CD4-positive, alpha-beta T cell treated with Interleukin-6 at 100 ng/mL for 8 hours (primary cell): ENCODE measurements at regions not wholly inside any gene's neighbourhood (a gene's known extent, or its start where the extent isn't known, plus 50 kb on each side); places are given as distances from the start of the nearest gene placed in this dataset.

Experiments used
- DNase-seq: peaks from one replicate; pipeline ENCODE4 v3.0.0-alpha.2; 2020; ENCODE audit warnings: mixed read lengths, low spot score

DNA sequence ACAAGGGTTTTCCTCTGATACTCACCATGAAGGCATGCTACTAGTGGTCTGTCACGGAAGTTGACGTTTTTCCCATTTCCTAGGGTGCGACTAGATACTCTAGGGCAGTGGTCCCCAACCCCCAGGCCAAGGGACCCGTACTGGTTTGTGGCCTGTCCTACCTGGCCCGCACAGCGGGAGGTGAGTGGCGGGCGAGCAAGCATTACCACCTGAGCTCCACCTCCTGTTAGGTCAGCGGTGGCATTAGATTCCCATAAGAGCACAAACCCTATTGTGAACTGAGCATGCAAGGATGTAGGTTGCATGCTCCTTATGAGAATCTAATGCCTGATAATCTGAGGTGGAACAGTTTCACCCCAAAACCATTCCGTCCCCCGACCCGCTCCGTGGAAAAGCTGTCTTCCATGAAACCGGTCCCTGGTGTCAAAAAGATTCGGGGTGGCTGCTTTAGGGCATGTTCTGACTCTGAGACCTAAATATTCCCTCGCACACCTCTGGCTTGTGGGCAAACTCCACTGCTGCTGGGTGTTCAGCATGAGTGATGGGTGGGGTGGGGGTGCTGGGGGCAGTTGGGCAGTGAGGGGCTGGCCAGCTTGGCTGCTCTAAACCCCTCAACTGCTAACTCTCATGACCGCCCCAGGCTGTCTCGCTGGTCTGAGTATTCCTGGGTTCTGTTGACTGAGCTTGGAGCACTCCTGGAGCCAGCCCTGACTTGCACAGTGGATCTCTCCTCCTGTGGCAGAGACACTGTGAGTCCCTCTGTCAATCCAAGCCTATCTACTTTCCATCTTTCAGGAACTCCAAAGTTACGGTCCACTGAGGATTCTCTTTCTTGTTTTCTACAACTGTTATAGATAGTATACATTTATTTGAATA is 78.3 kb upstream of the NEK6 start:
- no peak for DNase-seq

DNA sequence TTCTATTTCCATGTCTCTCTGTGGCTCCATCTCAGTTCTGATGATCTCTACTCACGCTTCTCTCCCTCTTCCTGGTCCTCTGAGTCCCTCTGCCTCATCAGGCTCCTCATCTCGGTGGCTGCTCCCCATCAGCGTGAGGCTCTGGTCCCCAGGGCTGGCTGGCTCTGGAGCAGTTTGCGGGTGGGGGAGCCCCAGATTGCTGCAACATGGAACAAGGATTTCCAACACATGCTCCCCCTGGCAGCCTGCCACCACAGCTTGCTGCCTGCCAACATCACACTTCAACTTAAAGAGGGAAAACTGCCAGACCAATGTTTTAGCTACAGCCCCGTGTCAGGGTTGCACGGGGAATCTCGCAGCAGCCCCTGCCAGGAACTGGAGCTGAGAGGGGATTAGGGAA is 77.2 kb upstream of the NEK6 start:
- DNase-seq: no peak

DNA sequence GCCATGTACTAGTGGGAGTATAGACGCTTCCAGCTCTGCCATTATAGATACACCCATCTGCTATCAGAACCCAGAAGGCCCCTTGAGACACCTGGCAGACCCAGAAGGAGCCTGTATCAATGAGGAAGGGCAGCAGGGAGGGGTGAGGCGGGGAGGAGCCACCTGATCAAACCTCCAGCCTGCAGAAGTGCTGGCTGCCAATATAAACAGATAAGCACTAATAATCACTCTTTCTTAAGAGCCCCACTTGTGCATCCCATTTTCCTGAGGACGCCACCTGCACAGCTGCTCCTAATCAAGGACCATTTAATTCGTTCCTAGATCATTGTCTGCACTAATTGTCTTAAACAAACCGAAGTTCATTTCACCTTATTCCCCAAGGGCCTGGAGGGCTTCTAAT is 75.0 kb upstream of the NEK6 start:
- DNase-seq: no peak

DNA sequence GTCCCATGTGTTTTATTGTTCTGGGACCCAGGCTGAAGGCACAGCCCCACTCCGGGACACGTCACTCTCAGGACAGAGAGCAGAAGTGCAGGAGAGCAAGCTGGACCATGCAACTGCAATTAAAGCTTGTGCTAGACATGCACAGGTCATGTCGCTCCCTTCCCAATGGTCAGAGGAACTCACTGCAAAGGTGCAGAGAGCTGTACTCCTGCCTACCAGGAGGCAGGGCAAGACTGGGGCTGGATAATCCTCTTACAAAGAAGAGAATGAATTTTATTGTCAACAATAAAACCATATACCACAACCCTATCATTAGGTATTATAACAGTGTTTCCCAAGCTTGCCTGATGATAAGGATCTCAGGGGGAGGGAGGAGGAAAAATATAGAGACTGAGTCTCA is 74.0 kb upstream of the NEK6 start:
- no peak for DNase-seq

DNA sequence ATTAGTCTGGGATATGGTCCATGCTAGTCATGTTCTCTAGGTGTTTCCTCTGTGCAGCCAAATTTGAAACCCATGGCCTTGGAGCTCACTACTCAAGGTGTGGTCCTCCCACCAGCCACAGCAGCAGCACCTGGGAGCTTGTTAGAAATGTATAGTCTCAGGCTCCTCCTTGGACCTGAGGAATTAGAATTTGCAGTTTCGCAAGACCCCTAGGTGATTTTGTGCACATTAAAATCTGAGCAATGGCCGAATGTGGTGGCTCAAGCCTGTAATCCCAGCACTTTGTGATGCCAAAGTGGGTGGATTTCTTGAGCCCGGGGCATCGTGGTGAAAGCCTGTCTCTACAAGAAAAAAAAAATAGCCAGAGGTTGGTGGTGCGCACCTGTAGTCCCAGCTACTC is 72.3 kb upstream of the NEK6 start:
- DNase-seq: no peak

DNA sequence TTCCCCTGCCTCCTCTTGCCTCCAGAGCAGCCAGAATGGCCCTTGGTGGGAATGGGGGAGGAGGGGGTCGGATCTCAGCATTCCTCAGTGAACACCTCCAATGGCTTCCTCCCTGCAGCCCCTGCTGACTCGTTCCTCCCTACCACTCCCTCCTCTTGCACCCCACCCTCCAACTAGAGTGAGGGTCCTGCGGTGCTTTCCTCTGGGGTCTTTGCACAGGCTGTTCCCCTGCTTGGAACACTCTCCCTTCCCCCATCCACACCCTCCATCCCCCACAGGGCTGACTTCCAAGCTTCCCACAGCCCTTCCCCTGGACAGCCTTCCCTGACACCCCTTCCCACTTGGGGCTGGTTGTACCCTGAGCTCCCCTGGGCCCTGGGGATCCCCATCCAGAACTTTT is 70.4 kb upstream of the NEK6 start:
- DNase-seq: no peak

DNA sequence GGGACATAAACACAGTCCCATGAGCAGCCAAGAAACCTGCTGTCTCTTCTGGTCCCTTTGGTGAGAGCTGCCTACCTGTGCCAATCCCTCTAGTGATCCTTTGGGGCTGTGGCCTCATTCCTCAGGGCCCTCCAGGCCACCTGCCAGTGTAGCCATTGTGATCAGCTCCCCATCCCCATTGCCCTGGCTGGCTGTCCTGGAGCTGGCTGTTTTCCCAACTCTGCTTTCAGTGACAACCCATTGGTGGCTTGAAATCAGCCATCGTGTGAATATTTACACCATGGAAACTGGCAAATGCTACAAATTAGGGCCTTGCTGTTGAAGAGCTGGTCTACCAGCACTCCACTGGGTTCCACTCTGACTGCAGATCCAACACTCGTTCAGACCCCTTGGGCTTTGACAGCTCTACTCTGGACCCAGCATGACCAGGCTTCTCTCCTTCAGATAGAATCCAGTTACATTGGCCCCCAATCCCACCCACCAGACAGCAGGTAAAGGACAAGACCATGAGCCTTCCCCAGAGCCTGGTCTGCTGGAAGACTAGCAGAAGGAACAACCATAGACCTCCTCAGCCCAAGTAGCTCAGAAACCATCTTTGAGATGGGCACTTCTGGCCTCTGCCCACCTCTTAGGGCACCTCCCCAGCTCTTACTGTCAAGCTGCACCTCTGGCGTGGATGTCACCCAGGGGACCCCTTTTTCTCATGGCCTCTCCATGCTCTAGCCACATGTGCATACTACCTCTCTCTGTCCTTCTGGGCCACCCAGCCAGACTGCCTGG is 69.2 kb upstream of the NEK6 start:
- DNase-seq: no peak

DNA sequence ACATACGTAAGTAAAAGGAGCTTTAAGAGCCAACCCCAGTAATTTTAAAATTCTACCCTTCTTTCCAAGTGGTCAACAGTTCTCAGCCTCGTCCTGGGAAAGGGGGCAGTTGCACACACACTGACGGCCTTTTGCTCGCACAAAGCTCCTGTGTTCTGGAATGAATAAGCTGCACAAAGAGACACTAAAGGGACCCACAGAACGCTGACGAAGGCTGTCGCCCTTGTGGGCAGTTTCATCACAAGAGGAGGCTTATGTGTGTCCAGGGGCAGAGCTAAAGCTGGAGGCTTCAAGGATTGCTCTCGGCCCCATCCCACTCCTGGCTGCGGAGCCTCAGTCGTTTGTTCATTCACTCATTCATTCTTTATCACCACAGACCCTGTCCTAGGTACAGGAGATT is 67.0 kb upstream of the NEK6 start:
- DNase-seq: no peak

DNA sequence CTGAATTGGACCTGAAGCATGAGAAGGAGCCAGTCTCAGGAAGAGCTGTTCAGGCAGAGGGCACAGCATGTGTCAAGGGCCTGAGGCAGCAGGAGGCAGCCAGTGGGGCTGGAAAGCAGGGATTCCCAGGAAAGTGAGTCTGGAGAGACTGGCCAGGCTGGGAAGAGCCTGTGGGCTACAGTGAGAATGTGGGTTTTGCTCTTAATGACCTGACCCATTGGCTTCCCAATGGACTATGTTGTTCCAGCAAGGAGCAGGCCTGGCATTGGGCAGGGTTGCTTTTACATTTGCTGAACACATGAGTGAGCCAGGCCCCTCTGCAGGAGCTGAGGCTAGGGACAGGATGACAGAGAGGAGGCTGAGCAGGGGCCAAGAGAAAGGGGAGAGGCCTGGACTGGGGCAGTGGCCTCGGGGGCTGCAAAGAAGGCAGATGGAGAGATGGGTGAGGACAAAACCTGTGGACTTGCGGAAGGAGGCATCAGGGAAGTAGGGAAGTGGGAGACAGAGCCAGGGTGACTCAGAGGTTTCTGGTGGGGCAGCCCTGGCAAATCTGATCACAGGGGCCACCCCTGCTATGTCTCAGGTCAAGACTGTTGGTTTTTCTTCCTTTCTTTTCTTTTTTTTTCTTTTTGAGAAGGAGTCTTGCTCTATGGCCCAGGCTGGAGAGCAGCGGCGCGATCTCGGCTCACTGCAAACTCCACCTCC is 65.9 kb upstream of the NEK6 start:
- no peak for DNase-seq

DNA sequence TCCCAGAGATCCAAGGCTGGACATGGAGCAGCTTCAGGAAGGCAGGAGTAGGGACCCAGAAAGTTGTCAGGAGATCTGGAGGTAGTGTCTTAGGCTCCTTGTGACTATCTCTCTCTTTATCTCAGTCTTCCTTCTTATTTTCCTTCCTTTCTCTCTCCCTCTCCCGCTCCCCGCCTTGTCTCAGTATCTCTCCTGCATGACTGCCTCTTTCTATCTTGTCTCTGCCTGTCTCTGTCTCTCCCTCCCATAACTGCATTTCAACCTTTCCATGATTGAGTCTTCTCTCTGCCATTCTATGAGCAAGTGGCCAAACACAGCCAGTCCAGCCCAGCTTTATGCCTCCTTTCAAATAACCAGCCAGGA is 61.0 kb upstream of the NEK6 start:
- no peak for DNase-seq

DNA sequence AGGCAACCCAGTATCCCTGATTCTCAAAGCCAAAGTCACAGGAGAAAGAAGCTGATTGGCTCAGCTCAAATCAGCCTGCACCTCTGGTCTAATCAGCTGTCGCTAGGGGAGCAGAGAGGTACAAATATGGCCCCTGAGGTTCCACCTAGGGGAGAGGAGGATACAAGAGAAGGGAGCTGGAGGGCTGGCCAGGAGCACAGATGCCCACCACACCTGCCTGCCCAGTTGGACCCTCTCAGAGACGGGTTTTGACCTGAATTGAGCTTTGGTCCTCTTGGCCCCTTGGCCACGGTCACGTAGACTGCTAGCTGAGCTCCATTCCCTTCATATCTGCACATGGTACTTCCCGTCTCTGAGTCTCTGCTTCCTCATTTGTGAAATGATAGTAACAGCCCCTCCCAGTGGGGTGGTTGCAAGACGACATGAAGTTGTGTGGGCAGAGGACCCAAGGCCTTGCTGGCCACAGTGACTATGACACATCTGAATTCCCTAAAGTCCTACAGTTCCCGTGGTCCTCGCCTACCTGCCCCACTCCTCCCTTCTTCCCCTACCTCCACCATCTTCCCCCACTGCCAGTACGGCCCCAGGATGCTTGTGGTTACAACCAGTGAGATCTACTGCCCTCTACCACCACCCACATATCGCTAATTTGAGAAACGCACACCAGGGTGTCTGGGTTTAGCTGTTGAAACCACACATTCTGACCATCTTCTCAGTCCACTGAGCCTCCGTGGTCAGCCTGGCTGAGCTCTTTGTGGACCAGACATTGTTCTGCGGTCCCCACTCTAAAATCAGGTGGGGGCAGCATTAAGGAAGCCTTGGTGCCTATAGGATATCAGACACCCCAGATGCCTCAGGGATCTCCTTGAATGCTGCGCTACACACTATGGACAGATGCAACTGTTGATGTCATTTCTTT is 60.3 kb upstream of the NEK6 start:
- DNase-seq: no peak

DNA sequence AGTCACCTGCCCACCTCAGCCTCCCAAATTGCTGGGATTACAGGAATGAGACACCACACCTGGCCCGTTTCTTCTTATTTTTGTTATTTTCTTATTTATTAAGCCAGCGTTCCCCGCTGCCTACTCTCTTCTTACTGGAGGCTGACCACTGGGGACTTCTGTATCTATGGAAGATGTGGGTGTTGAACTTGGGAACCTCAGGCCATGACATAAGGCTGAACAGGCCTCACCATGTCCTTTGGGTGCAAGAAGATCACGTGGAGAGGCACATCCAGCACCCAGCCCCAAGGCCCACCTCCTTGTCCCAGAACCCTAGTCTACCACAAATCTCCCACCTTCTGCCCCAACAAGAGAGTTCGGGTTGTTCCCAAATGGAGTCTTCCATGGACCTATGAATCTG is 59.4 kb upstream of the NEK6 start:
- no peak for DNase-seq

DNA sequence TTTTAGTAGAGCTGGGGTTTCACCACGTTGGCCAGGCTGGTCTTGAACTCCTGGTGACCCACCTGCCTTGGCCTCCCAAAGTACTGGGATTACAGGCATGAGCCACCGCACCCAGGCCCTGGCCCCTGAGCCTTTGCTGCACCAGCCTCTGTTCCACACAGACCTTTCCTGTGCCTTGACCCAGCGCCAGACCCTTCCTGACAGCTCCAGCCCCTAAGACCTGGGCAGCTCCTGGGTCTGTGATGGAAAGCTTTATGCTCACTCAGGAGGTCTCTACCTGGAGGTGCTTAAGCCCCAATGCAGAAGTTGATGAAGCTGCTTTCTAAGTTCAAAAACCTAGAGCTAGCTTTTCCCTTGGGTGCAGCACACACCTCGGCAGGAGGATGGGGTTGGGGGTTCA is 58.8 kb upstream of the NEK6 start:
- no peak for DNase-seq

DNA sequence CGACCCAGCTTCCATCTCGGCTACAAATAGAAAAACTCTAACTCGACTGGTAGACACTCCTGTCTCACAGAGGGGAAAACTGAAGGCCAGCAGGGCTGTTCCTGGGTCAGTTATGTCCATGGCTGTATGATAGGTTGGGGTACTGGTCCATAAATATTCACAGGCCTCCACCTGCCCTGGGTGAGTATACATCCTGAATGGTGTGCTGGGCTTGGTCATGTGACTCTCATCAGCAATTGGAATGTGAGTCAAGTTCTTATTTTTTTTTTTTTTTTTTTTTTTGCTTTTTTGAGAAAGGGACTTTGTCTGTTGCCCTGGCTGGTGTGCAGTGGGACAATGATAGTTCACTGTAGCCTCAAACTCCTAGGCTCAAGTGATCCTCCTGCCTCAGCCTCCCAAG is 58.3 kb upstream of the NEK6 start:
- no peak for DNase-seq

DNA sequence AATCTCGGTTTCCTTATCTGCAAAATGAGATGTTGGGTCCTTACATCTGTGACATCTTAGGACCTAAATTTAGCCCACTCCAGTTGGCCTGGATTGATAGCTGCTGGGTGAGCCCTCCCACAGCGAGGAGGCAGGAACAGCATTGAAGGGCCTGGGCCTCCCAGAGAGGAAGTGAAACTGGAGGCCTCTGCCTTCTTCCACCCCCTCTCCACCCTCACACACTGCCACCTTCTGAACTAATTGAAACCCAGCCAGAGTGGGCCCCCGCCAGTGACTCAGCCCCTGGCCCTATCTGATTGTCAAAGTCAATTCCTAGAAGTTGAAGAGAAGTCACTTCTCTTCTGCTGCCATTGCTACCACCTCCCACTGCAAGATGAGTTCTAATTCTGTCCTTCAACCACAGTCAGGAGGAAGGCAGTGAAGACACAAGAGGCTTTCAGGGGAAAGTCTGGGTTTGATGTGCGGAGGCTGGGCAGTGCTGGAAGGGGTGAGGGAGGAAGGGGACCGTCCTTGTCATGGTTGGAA is 55.2 kb upstream of the NEK6 start:
- DNase-seq: peak; percentile 57

DNA sequence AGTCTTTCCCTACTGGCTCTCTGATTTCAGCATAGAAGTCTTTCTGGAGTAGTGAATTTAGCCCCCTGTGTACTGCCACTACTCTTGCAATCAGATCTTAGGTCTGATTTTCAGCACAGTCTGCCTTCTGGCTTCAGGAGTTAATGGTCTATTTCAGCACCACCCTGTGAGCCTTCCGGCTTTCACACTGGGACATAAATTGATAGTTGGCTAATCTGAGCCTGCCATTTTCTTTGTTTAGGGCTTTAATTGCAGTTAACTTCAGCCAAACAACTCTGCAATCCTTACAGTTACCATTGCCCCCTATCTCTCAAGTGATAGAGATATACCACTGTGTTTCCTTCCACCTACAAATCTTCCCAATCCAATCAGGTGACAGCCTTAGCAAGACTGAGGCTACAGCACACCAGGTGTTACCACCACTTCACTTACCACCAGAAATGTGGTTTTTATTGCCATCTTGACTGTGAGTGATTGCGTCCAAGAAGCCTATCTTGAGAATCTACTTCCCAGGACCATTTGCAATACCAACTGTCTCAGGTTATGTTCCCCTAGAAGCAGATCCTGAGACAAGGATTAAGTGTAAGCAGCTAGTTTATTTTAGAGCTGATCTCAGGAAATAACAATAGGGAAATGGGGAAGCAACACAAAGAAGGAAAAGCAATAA is 51.9 kb upstream of the NEK6 start:
- no peak for DNase-seq

DNA sequence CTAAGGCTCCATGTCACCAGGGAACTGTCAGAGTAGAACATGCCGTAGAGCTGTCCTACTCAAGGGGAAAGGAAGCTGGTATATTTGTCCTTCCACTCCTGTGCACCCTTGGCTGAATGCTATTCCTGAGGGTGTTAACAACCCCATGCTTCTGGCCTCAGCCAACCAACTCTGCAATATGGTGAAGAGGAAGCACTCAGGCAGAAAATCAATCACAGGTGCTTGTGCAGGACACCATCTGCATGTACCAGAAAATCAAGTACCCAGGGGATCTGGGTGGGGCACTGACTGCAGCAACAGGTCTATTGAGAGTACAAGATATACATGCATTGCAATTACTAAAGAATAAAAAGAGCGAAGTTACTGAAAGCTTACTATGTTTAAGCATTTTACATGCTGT is 51.4 kb upstream of the NEK6 start:
- no peak for DNase-seq
